Stimulated activated CD8-positive, alpha-beta memory T cell treated with anti-CD3 and anti-CD28 coated beads, Interleukin-7, amount 100 ng/mL, for 48 hours (primary cell): ENCODE measurements at regions not wholly inside any gene's neighbourhood (a gene's known extent, or its start where the extent isn't known, plus 50 kb on each side); places are given as distances from the start of the nearest gene placed in this dataset.
"Not testable (repeated sequence)": the region's sequence is repeated elsewhere in the genome, so short reads cannot be mapped to it uniquely, and the experiment has no call there.

Experiments
- DNase-seq, 2 donors: peaks; one replicate each; pipeline ENCODE4 v3.0.0-alpha.2; 2020; ENCODE audit warnings: low read depth in 1 of 2; ENCODE audit errors: extremely low read depth in 1 of 2

GRCh38 chr22:48630433-48630754 is 1197.3 kb downstream of the BRD1 start:
- DNase-seq, result no peak

- no peak for DNase-seq
These were observed 1197.8 kb downstream of the BRD1 start for GRCh38 chr22:48629631-48630432.

GRCh38 chr22:48628891-48629543 is 1198.7 kb downstream of the BRD1 start:
- DNase-seq, result no peak

- no peak for DNase-seq
These were observed 1199.7 kb downstream of the BRD1 start for GRCh38 chr22:48627966-48628365.

GRCh38 chr22:48627203-48627602 is 1200.5 kb downstream of the BRD1 start:
- no peak for DNase-seq

- no peak for DNase-seq
These were observed 1203.3 kb downstream of the BRD1 start for GRCh38 chr22:48624401-48624800.

- no peak for DNase-seq
These were observed 1204.7 kb downstream of the BRD1 start for GRCh38 chr22:48622891-48623545.

- DNase-seq, result no peak
These were observed 1206.6 kb downstream of the BRD1 start for GRCh38 chr22:48621085-48621484.

- DNase-seq, result not testable (repeated sequence)
These were observed 1207.2 kb downstream of the BRD1 start for GRCh38 chr22:48620460-48620859.

- no peak for DNase-seq
These were observed 1208.0 kb downstream of the BRD1 start for GRCh38 chr22:48619721-48620120.

- no peak for DNase-seq
These were observed 1209.3 kb downstream of the BRD1 start for GRCh38 chr22:48618326-48618725.

GRCh38 chr22:48616656-48617055 is 1211.0 kb downstream of the BRD1 start:
- DNase-seq, result no peak

GRCh38 chr22:48615171-48616008 is 1212.3 kb downstream of the BRD1 start:
- DNase-seq, result no peak

GRCh38 chr22:48613566-48614200 is 1214.0 kb downstream of the BRD1 start:
- no peak for DNase-seq

GRCh38 chr22:48612077-48612995 is 1215.3 kb downstream of the BRD1 start:
- DNase-seq, result no peak

- no peak for DNase-seq
These were observed 1218.3 kb downstream of the BRD1 start for GRCh38 chr22:48609279-48609865.

GRCh38 chr22:48607901-48608662 is 1219.6 kb downstream of the BRD1 start:
- no peak for DNase-seq

GRCh38 chr22:48606684-48607307 is 1220.9 kb downstream of the BRD1 start:
- DNase-seq, result no peak
